ENCODE measurements at regions not wholly inside any gene's neighbourhood (a gene's known extent, or its start where the extent isn't known, plus 50 kb on each side); places are given as distances from the start of the nearest gene placed in this dataset.

- no peak for TF ChIP-seq ZNF830 (tag by site-specific recombination; IDR thresholded peaks at IDR 0.05; ENCODE audit: low read depth)
- TF ChIP-seq PBX3 (CRISPR knock-in tag; IDR thresholded peaks at IDR 0.05) = no peak
- no peak for TF ChIP-seq ATF2 (tag by site-specific recombination; IDR thresholded peaks at IDR 0.05; ENCODE audit: low read depth)
- TF ChIP-seq ZNF37A (tag by site-specific recombination; IDR thresholded peaks at IDR 0.05) = no peak
- TF ChIP-seq ZNF501 (tag by site-specific recombination; IDR thresholded peaks at IDR 0.05) = no peak
- TF ChIP-seq, protein P1, sequence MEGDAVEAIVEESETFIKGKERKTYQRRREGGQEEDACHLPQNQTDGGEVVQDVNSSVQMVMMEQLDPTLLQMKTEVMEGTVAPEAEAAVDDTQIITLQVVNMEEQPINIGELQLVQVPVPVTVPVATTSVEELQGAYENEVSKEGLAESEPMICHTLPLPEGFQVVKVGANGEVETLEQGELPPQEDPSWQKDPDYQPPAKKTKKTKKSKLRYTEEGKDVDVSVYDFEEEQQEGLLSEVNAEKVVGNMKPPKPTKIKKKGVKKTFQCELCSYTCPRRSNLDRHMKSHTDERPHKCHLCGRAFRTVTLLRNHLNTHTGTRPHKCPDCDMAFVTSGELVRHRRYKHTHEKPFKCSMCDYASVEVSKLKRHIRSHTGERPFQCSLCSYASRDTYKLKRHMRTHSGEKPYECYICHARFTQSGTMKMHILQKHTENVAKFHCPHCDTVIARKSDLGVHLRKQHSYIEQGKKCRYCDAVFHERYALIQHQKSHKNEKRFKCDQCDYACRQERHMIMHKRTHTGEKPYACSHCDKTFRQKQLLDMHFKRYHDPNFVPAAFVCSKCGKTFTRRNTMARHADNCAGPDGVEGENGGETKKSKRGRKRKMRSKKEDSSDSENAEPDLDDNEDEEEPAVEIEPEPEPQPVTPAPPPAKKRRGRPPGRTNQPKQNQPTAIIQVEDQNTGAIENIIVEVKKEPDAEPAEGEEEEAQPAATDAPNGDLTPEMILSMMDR (tag by site-specific recombination; IDR thresholded peaks at IDR 0.05) = no peak
- TF ChIP-seq YY1 (tag by site-specific recombination; IDR thresholded peaks at IDR 0.05) = no peak
- TF ChIP-seq ZNF335 (tag by site-specific recombination; conservative IDR thresholded peaks at IDR 0.05) = no peak
- TF ChIP-seq ZNF10 (tag by site-specific recombination; IDR thresholded peaks at IDR 0.05) = no peak
- TF ChIP-seq ZBTB8A (tag by site-specific recombination; IDR thresholded peaks at IDR 0.05) = no peak
- no peak for TF ChIP-seq ZBTB6 (tag by site-specific recombination; IDR thresholded peaks at IDR 0.05)
- TF ChIP-seq REST (tag by site-specific recombination; IDR thresholded peaks at IDR 0.05) = no peak
- no peak for TF ChIP-seq ZNF133 (tag by site-specific recombination; IDR thresholded peaks at IDR 0.05)
These were observed 848.5 kb downstream of the PCDH17 start for GRCh38 chr13:58480061-58480460.

Measured in HEK293 (cell line).